PC-3 (cell line): ENCODE measurements at regions not wholly inside any gene's neighbourhood (a gene's known extent, or its start where the extent isn't known, plus 50 kb on each side); places are given as distances from the start of the nearest gene placed in this dataset.

Experiments used
- ATAC-seq: fragments of 200-7000 bp; cut with Tn5 transposase; 2 replicates; pipeline ENCODE4 v1.9.1; 2020; ENCODE audit warnings: mild to moderate bottlenecking, moderate library complexity
- BruUV-seq: library from RNA; stranded (reverse); fragments of 400-500 nt; replicated peaks from 2 replicates; lab custom pipeline; 2021; lab: Mats Ljungman, UMichigan
- CTCF ChIA-PET: fragments of 300-600 bp; sonication (Branson Sonifier 250); formaldehyde crosslinking; loops from one replicate; lab custom pipeline; 2022; ENCODE audit warnings: antibody characterized with exemption; lab: Charles Lee
- POLR2A ChIA-PET: fragments of 300-600 bp; sonication (Branson Sonifier 250); formaldehyde crosslinking; loops from one replicate; lab custom pipeline; 2022; ENCODE audit warnings: antibody characterized with exemption; ENCODE audit not compliant: unreplicated experiment; lab: Charles Lee
- DNase-seq: peaks from one replicate; pipeline ENCODE4 v3.0.0-alpha.2; 2015
- H2AFZ ChIP-seq: fragments of 300-600 bp; sonication (generic); 2 replicates; pipeline ENCODE4 v1.6.0; 2016; ENCODE audit warnings: antibody characterized with exemption, low read length
- H3F3A ChIP-seq: fragments of 300-600 bp; sonication (generic); one replicate; pipeline ENCODE4 v1.6.0; 2017; ENCODE audit warnings: antibody characterized with exemption, low read length, control low read depth, mild to moderate bottlenecking; ENCODE audit not compliant: unreplicated experiment
- H3K27ac ChIP-seq: fragments of 300-600 bp; sonication (generic); 2 replicates; pipeline ENCODE4 v1.5.1; 2016; ENCODE audit warnings: mild to moderate bottlenecking, low read length
- H3K27me3 ChIP-seq: fragments of 300-600 bp; sonication (generic); 2 replicates; pipeline ENCODE4 v1.6.1; 2016; ENCODE audit warnings: low read length, mixed read lengths
- H3K36me3 ChIP-seq: fragments of 300-600 bp; sonication (generic); 2 replicates; pipeline ENCODE4 v1.6.1; 2016; ENCODE audit warnings: low read depth, mixed run types, low read length, mixed read lengths
- H3K4me1 ChIP-seq: fragments of 300-600 bp; sonication (generic); 2 replicates; pipeline ENCODE4 v1.5.1; 2016; ENCODE audit warnings: low read length; ENCODE audit not compliant: insufficient read depth
- H3K4me2 ChIP-seq: fragments of 300-600 bp; sonication (generic); 2 replicates; pipeline ENCODE4 v1.6.0; 2016; ENCODE audit warnings: low read length
- H3K4me3 ChIP-seq: fragments of 300-600 bp; sonication (generic); 2 replicates; pipeline ENCODE4 v1.5.1; 2016; ENCODE audit warnings: mild to moderate bottlenecking, low read length, mixed read lengths
- H3K79me2 ChIP-seq: fragments of 300-600 bp; sonication (generic); 2 replicates; pipeline ENCODE4 v1.6.1; 2017; ENCODE audit warnings: low read length, mixed read lengths
- H3K9ac ChIP-seq: fragments of 300-600 bp; sonication (generic); 2 replicates; pipeline ENCODE4 v1.6.0; 2016; ENCODE audit warnings: mild to moderate bottlenecking, low read length
- H3K9me2 ChIP-seq: fragments of 300-600 bp; sonication (generic); replicated peaks from 2 replicates; pipeline ENCODE4 v1.6.1; 2016; ENCODE audit warnings: mixed run types, low read length, mixed read lengths
- H3K9me3 ChIP-seq: fragments of 300-600 bp; sonication (generic); 2 replicates; pipeline ENCODE4 v1.6.1; 2016; ENCODE audit warnings: low read length, mixed read lengths
- H4K20me1 ChIP-seq: fragments of 300-600 bp; sonication (generic); 2 replicates; pipeline ENCODE4 v1.6.1; 2016; ENCODE audit warnings: low read length, mixed read lengths
- EZH2 ChIP-seq: fragments of 300-600 bp; sonication (generic); IDR thresholded peaks from one replicate; pipeline ENCODE4 v1.6.1; 2017; ENCODE audit warnings: antibody characterized with exemption, mild to moderate bottlenecking, low read length; ENCODE audit not compliant: unreplicated experiment
- EZH2phosphoT487 ChIP-seq: fragments of 300-600 bp; sonication (generic); IDR thresholded peaks from 2 replicates; pipeline ENCODE4 v1.6.1; 2018; ENCODE audit warnings: mild to moderate bottlenecking, antibody characterized with exemption, low read length, borderline replicate concordance
- intact Hi-C: fragments of 100-400 bp; cut with micrococcal nuclease; formaldehyde crosslinking; loops from 2 replicates; pipeline ENCODE4 v1.9.0; 2023
- TF ChIP-seq, protein P1 (sequence below): fragments of 300-600 bp; sonication (generic); conservative IDR thresholded peaks from 2 replicates; pipeline ENCODE4 v1.5.1; 2017; ENCODE audit warnings: antibody characterized with exemption, low read depth, mild to moderate bottlenecking, low read length

GRCh38 chr1:228882771-228883450, 147.6 kb downstream of the RHOU start:
- H3F3A ChIP-seq: no peaks in the 10 kb centered on the region
- no TSS peak for BruUV-seq
- no peaks in the 10 kb centered on the region for H3K36me3 ChIP-seq
- H3K9me3 ChIP-seq: no peaks in the 10 kb centered on the region
- H3K4me1 ChIP-seq: no peaks in the 10 kb centered on the region
- no peak overlapping the region for H3K4me2 ChIP-seq
- ChIA-PET CTCF (no interaction called here), POLR2A (no interaction called here)
- no peak overlapping the region for H3K27ac ChIP-seq
- no peak overlapping the region for H3K4me3 ChIP-seq
- no peaks in the 10 kb centered on the region for H3K79me2 ChIP-seq
- no peak for DNase-seq
- peaks cover 77% of the 10 kb centered on the region for H3K27me3 ChIP-seq
- no peak overlapping the region for H2AFZ ChIP-seq
- intact Hi-C loops: no loop called here
- TF ChIP-seq, protein P1, sequence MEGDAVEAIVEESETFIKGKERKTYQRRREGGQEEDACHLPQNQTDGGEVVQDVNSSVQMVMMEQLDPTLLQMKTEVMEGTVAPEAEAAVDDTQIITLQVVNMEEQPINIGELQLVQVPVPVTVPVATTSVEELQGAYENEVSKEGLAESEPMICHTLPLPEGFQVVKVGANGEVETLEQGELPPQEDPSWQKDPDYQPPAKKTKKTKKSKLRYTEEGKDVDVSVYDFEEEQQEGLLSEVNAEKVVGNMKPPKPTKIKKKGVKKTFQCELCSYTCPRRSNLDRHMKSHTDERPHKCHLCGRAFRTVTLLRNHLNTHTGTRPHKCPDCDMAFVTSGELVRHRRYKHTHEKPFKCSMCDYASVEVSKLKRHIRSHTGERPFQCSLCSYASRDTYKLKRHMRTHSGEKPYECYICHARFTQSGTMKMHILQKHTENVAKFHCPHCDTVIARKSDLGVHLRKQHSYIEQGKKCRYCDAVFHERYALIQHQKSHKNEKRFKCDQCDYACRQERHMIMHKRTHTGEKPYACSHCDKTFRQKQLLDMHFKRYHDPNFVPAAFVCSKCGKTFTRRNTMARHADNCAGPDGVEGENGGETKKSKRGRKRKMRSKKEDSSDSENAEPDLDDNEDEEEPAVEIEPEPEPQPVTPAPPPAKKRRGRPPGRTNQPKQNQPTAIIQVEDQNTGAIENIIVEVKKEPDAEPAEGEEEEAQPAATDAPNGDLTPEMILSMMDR: no peak
- no peak for TF ChIP-seq EZH2
- no peak for TF ChIP-seq EZH2phosphoT487
- H3K9ac ChIP-seq: no peak overlapping the region
- no peaks in the 10 kb centered on the region for H4K20me1 ChIP-seq
- no peak for ATAC-seq
- H3K9me2 ChIP-seq: no peaks in the 10 kb centered on the region

DNA sequence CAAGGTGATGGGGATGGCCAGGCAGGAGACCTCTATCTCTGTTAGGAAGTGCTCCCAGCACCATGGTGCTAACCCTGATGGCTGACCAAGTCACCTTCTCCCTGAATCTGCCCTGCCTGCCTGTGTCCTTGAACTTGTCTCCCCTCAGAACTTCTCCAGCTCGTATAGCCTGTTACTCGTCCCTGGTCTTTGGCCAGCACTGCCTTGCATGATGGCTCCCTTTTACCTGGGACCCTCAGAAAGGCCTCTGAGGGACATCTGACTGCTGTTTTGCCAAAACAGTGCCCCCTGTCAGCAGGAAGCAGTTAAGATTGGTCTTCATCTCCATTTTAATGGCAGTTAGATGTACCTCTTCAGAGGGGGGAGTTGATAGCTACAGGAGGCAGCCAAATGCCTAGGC, 148.3 kb downstream of the RHOU start:
- no peak for ATAC-seq
- BruUV-seq: no TSS peak
- POLR2A ChIA-PET: no interaction called here

GRCh38 chr1:228884196-228884595, 148.9 kb downstream of the RHOU start:
- no peak overlapping the region for H3K4me3 ChIP-seq
- POLR2A ChIA-PET: no interaction called here
- no peaks in the 10 kb centered on the region for H3F3A ChIP-seq
- no peaks in the 10 kb centered on the region for H3K36me3 ChIP-seq
- H3K4me1 ChIP-seq: no peaks in the 10 kb centered on the region
- H4K20me1 ChIP-seq: no peaks in the 10 kb centered on the region
- DNase-seq (no peak), ATAC-seq (no peak)
- H3K27me3 ChIP-seq: peaks cover 78% of the 10 kb centered on the region
- no peak overlapping the region for H2AFZ ChIP-seq
- intact Hi-C loops: no loop called here
- no TSS peak for BruUV-seq
- no peaks in the 10 kb centered on the region for H3K9me3 ChIP-seq
- H3K9ac ChIP-seq: no peak overlapping the region
- H3K9me2 ChIP-seq: no peaks in the 10 kb centered on the region
- no peak overlapping the region for H3K27ac ChIP-seq
- TF ChIP-seq EZH2: no peak
- no peak for TF ChIP-seq EZH2phosphoT487
- TF ChIP-seq, protein P1: no peak
- no peak overlapping the region for H3K4me2 ChIP-seq
- CTCF ChIA-PET: no interaction called here
- H3K79me2 ChIP-seq: no peaks in the 10 kb centered on the region

More for the DNA sequence above, 148.3 kb downstream of the RHOU start:
- Histone ChIP-seq H4K20me1 (no peaks in the 10 kb centered on the region), H3K27ac (no peak overlapping the region), H2AFZ (no peak overlapping the region), H3K36me3 (no peaks in the 10 kb centered on the region), H3K9ac (no peak overlapping the region), H3F3A (no peaks in the 10 kb centered on the region), H3K9me2 (no peaks in the 10 kb centered on the region), H3K4me1 (no peaks in the 10 kb centered on the region), H3K4me3 (no peak overlapping the region), H3K27me3 (peaks cover 77% of the 10 kb centered on the region), H3K9me3 (no peaks in the 10 kb centered on the region), H3K79me2 (no peaks in the 10 kb centered on the region), H3K4me2 (no peak overlapping the region)
- no peak for DNase-seq
- CTCF ChIA-PET: no interaction called here
- intact Hi-C loops: no loop called here
- TF ChIP-seq EZH2phosphoT487 (no peak), EZH2 (no peak)
- TF ChIP-seq, protein P1: peak; percentile 15; the same call in 1 of the 2 replicates
